ENCODE measurements at regions not wholly inside any gene's neighbourhood (a gene's known extent, or its start where the extent isn't known, plus 50 kb on each side); places are given as distances from the start of the nearest gene placed in this dataset.

DNA sequence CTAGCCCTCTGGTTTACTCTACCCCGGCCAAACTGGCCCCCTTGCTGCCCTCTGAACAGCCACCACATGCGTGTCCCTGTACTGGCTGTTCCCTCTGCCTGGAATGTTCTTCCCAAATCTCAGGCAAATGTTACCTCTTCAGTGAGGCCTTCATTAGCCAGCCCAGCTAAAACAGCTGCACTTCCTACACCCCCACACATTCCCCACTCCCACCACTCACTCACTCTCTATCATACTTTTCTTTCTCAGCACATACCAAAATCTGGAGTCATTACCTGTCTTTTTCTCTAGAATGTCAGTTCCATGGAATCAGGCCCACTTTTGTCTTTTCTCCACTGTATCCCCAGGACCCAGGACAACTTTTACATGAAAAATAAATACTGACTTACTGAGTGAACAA, 401.2 kb upstream of the SULF2 start:
- DNase-seq (ENCODE audit: low spot score): no peak
- TF ChIP-seq, protein P1, sequence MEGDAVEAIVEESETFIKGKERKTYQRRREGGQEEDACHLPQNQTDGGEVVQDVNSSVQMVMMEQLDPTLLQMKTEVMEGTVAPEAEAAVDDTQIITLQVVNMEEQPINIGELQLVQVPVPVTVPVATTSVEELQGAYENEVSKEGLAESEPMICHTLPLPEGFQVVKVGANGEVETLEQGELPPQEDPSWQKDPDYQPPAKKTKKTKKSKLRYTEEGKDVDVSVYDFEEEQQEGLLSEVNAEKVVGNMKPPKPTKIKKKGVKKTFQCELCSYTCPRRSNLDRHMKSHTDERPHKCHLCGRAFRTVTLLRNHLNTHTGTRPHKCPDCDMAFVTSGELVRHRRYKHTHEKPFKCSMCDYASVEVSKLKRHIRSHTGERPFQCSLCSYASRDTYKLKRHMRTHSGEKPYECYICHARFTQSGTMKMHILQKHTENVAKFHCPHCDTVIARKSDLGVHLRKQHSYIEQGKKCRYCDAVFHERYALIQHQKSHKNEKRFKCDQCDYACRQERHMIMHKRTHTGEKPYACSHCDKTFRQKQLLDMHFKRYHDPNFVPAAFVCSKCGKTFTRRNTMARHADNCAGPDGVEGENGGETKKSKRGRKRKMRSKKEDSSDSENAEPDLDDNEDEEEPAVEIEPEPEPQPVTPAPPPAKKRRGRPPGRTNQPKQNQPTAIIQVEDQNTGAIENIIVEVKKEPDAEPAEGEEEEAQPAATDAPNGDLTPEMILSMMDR (IDR thresholded peaks at IDR 0.05): no peak

DNA sequence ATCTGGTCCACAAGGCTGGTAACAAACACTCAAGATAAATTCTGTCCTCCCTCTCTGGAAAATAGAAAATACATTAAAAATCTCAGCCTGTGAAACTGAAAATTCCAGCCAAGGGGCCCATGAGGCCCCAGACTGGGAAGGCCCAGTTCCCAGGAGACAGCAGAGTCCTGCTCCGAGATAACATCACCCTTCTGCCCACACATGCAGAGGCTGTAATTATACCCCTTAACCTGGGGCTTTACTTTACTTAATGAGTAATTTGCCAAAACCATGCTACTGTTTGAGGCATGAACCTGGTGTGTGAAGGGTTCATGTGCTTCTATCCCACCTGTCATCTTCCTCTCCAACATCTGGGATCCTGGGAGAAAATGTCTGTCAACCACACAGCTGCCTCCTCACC, 398.9 kb upstream of the SULF2 start:
- TF ChIP-seq, protein P1 (IDR thresholded peaks at IDR 0.05): no peak
- H3K4me3 ChIP-seq: no peak overlapping the region
- H3K27ac ChIP-seq: no peak overlapping the region
- DNase-seq (ENCODE audit: low spot score): no peak

More for the DNA sequence above, 401.2 kb upstream of the SULF2 start:
- no peak overlapping the region for H3K27ac ChIP-seq
- no peak overlapping the region for H3K4me3 ChIP-seq

DNA sequence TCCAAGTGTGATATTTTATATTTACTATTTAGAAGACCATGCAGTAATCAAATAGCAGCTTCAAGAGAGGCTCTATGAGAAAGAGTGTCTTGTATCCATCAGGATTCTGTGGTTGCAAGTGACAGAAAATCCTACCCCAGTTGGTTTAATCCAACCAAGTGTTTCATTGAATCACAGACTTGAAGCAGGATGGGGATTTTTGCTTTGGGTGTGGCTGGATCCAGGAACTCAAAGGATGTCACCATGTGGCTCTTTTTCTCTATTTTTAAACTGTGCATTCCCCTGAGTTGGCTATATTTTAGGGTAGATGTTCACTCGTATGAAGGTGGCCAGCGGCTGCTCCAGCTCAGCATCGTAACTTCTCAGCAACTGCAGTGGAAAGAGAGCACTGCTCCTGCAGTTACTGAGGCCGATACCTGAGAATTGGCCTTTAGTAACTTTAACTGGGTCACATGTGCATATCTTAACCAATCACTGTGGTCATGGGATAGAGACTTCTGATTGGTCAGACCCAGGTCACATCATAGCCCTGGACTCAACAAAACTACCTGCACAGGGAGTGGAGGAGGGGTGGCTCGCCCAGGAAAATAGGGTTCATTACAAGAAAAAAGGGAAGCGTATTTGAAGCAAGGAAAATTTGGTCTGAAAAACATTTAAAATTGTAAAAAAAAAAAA, 396.1 kb upstream of the SULF2 start:
- no peak for DNase-seq (ENCODE audit: low spot score)
- Histone ChIP-seq H3K27ac (no peak overlapping the region), H3K4me3 (no peak overlapping the region)
- TF ChIP-seq, protein P1 (IDR thresholded peaks at IDR 0.05): no peak

DNA sequence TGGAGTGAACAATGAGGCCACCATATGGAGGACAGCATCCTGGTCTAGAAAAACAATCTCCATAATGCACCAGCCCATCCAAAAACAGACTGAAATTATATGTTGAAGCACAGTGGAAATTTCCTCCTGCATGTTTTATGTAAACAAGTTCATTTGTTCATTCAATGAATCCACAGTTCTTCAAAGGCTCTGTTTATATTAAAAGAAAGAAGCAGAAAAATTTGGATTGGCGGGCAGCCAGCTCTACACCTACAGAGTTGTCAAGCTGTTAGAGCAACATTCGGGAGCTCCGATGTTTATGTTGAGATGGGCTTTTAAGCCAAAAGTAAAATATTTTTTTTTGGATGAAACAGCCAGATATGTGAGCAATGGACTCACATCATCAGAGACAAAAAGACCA, 395.3 kb upstream of the SULF2 start:
- DNase-seq (ENCODE audit: low spot score): no peak
- TF ChIP-seq, protein P1 (IDR thresholded peaks at IDR 0.05): no peak
- H3K27ac ChIP-seq: no peak overlapping the region
- H3K4me3 ChIP-seq: no peak overlapping the region

DNA sequence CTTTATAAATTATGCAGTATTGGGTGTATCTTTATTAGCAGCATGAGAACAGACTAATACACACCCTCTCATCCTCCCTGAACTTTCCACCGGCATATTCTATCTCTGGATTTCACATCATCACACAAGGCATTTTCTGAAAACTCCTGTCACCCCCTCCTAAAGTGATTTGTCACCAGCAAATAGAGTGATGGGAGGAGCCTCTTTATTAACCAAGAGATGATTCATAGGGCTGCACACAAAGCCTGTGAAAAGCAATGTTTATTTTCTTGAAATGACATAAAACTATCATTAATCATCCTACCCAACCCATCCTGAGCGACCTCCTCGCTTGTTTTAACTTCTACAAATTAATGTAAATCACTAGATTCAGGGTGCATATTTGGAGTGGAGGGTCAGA, 394.7 kb upstream of the SULF2 start:
- no peak for DNase-seq (ENCODE audit: low spot score)
- Histone ChIP-seq H3K27ac (no peak overlapping the region), H3K4me3 (no peak overlapping the region)
- TF ChIP-seq, protein P1 (IDR thresholded peaks at IDR 0.05): no peak

DNA sequence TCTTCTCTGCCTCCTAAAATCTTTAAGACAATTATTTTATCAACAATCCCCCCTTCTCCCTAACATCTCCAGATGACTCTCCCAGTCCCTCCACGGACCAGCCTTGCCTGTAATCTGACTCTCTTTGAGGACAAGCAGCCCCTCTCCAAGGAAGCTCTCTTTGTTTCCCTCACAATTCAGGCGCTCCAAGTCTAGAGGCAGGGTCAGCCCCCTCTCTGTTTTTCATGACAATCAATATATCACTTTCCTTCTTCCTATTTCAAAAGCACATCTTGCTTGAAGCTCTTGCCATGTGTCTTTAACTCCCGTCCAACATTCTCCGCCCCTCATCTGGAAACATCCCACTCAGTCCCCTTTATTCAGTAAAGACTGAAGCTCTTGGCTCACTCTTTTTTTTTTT, 393.4 kb upstream of the SULF2 start:
- H3K27ac ChIP-seq: no peak overlapping the region
- TF ChIP-seq, protein P1 (IDR thresholded peaks at IDR 0.05): no peak
- no peak overlapping the region for H3K4me3 ChIP-seq
- no peak for DNase-seq (ENCODE audit: low spot score)

DNA sequence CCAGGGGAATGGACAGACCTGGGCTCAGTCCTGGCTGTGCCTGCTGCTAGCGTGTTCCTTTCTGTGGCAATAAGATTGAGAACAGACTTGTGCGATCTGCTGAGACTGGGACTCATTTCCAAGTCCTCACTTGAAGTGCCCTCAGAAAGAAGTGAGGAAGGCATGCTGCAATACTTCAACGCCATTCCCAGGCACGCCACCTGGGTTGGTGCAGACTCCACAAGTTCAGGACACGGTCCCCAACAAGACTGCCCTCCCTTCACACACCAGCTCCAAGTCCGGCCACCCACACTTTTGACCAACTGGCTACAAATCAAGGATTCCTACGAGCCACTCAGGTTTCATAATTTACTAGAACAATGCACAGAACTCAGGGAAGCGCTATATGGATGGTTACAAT, 391.8 kb upstream of the SULF2 start:
- H3K27ac ChIP-seq: no peak overlapping the region
- TF ChIP-seq, protein P1 (IDR thresholded peaks at IDR 0.05): no peak
- no peak for DNase-seq (ENCODE audit: low spot score)
- H3K4me3 ChIP-seq: no peak overlapping the region
